RWPE2 (cell line): ENCODE measurements at regions not wholly inside any gene's neighbourhood (a gene's known extent, or its start where the extent isn't known, plus 50 kb on each side); places are given as distances from the start of the nearest gene placed in this dataset.

Source experiments
- ATAC-seq: fragments of 200-7000 bp; cut with Tn5 transposase; 3 replicates; pipeline ENCODE4 v1.9.1; 2021; ENCODE audit warnings: low read depth
- DNase-seq: peaks from one replicate; pipeline ENCODE4 v3.0.0-alpha.2; 2020; ENCODE audit warnings: low spot score
- H3K27ac ChIP-seq: fragments of 450-650 bp; 2 replicates; pipeline ENCODE4 v1.5.1; 2017; ENCODE audit warnings: mild to moderate bottlenecking; ENCODE audit not compliant: poor library complexity, severe bottlenecking
- H3K27me3 ChIP-seq: fragments of 250-450 bp; sonication (Bioruptor Pico); 2 replicates; pipeline ENCODE4 v1.5.1; 2021; ENCODE audit warnings: mild to moderate bottlenecking, moderate library complexity; ENCODE audit not compliant: insufficient read depth, poor library complexity, severe bottlenecking
- H3K36me3 ChIP-seq: fragments of 250-450 bp; sonication (Bioruptor Pico); 2 replicates; pipeline ENCODE4 v1.5.1; 2020; ENCODE audit warnings: low read depth, mild to moderate bottlenecking, moderate library complexity
- H3K4me1 ChIP-seq: fragments of 250-450 bp; sonication (Bioruptor Pico); 2 replicates; pipeline ENCODE4 v1.5.1; 2021; ENCODE audit warnings: mild to moderate bottlenecking, moderate library complexity; ENCODE audit not compliant: insufficient read depth, poor library complexity, severe bottlenecking
- H3K4me3 ChIP-seq: fragments of 250-450 bp; sonication (Bioruptor Pico); 2 replicates; pipeline ENCODE4 v1.5.1; 2021; ENCODE audit warnings: mild to moderate bottlenecking, moderate library complexity; ENCODE audit not compliant: severe bottlenecking
- H3K9me3 ChIP-seq: fragments of 250-450 bp; sonication (Bioruptor Pico); 2 replicates; pipeline ENCODE4 v1.5.1; 2021; ENCODE audit warnings: mild to moderate bottlenecking, moderate library complexity; ENCODE audit not compliant: severe bottlenecking
- TF ChIP-seq, protein P1 (sequence below): fragments of 450-650 bp; IDR thresholded peaks from one replicate; pipeline ENCODE4 v1.5.1; 2017; ENCODE audit warnings: mild to moderate bottlenecking, moderate library complexity; ENCODE audit not compliant: poor library complexity, severe bottlenecking

DNA sequence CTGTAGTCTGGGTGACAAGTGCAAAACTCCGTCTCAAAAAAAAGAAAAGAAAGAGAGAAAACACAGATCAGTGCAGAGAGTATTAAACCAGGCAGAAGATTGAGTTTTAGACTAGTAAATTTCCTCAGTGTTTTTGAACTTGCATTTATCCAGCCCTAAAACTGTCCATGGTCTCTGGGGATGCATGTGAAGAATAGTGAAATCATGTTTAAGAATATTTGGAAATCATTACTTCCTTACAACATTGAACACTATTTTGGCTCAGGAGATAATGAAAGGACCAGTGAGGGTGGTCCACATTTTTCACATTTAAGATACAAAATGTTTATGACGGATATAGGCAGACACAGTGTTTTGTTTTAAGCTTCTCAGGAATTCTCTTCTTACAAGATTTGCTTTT, 195.8 kb upstream of the RASGEF1B start:
- H3K27ac ChIP-seq, result no peak overlapping the region
- ATAC-seq, result no peak
- no peak for DNase-seq
- no peaks in the 10 kb centered on the region for H3K27me3 ChIP-seq
- no peaks in the 10 kb centered on the region for H3K9me3 ChIP-seq
- H3K36me3 ChIP-seq, result no peaks in the 10 kb centered on the region
- TF ChIP-seq, protein P1, sequence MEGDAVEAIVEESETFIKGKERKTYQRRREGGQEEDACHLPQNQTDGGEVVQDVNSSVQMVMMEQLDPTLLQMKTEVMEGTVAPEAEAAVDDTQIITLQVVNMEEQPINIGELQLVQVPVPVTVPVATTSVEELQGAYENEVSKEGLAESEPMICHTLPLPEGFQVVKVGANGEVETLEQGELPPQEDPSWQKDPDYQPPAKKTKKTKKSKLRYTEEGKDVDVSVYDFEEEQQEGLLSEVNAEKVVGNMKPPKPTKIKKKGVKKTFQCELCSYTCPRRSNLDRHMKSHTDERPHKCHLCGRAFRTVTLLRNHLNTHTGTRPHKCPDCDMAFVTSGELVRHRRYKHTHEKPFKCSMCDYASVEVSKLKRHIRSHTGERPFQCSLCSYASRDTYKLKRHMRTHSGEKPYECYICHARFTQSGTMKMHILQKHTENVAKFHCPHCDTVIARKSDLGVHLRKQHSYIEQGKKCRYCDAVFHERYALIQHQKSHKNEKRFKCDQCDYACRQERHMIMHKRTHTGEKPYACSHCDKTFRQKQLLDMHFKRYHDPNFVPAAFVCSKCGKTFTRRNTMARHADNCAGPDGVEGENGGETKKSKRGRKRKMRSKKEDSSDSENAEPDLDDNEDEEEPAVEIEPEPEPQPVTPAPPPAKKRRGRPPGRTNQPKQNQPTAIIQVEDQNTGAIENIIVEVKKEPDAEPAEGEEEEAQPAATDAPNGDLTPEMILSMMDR, result no peak
- H3K4me1 ChIP-seq, result no peaks in the 10 kb centered on the region
- no peak overlapping the region for H3K4me3 ChIP-seq

DNA sequence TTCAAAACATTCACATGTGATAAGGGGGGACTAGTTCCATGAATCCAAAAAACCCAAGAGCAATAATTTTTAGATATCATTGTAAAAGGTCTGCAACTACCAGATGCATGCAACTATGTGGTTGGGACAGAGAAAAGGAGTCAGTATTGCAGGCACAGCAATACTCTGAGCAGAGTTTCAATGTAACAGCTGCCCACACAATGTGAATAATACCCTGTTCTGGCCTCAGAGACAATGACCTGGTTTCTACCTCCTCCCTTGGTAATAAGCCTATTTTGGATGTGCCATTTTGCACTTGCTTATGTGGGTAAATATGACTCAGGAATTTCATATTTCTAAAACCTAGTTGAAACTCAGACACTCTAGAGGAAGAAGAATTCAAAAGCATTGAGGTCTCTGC, 194.8 kb upstream of the RASGEF1B start:
- no peak overlapping the region for H3K27ac ChIP-seq
- DNase-seq (no peak), ATAC-seq (no peak)
- no peak overlapping the region for H3K4me3 ChIP-seq
- TF ChIP-seq, protein P1, result no peak
- H3K9me3 ChIP-seq, result no peaks in the 10 kb centered on the region
- H3K36me3 ChIP-seq, result no peaks in the 10 kb centered on the region
- no peaks in the 10 kb centered on the region for H3K27me3 ChIP-seq
- H3K4me1 ChIP-seq, result no peaks in the 10 kb centered on the region

DNA sequence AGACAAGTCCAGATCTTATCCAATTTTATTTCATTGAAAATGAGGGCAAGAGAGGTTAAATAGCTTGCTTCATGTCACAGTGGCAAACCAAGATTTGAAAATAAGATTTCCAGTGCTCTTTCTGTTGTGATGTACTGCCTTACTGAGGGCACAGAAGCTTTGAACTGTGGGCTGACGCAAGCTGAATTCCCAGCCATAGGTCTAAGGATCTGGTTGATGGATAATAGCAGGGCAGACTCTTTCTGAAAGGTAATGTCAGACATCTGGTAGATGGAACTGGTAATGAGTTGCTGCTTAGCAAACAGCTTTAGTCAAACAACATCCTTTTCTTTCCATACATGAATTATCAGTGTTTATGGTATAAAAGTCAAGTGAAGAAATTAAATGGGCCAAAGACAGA, 193.9 kb upstream of the RASGEF1B start:
- no peak overlapping the region for H3K27ac ChIP-seq
- TF ChIP-seq, protein P1, result no peak
- H3K4me1 ChIP-seq, result no peaks in the 10 kb centered on the region
- no peaks in the 10 kb centered on the region for H3K36me3 ChIP-seq
- H3K9me3 ChIP-seq, result no peaks in the 10 kb centered on the region
- no peaks in the 10 kb centered on the region for H3K27me3 ChIP-seq
- no peak overlapping the region for H3K4me3 ChIP-seq
- no peak for ATAC-seq
- no peak for DNase-seq

DNA sequence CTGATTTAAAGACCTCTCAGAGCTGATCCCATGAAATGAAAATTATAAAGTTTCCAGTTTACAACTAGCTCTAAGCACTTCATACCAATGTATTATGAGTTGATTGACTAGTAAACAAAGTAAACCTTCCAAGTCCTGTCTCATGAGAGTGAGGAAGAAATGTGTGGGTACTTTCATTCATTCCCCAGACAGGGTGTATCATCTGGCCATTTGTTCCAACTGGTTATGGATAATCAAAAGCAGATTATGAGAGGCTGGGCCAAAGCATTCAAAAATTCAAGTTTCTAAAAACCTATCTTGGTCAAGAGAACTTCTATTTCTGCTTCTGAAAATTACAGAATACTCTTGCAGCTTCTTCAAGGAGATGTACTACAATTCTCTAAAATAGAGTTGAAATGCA, 193.3 kb upstream of the RASGEF1B start:
- DNase-seq, result no peak
- Histone ChIP-seq H3K27me3 (no peaks in the 10 kb centered on the region), H3K4me1 (no peaks in the 10 kb centered on the region), H3K4me3 (no peak overlapping the region), H3K27ac (no peak overlapping the region), H3K9me3 (no peaks in the 10 kb centered on the region), H3K36me3 (no peaks in the 10 kb centered on the region)
- TF ChIP-seq, protein P1, result no peak
- ATAC-seq, result no peak

DNA sequence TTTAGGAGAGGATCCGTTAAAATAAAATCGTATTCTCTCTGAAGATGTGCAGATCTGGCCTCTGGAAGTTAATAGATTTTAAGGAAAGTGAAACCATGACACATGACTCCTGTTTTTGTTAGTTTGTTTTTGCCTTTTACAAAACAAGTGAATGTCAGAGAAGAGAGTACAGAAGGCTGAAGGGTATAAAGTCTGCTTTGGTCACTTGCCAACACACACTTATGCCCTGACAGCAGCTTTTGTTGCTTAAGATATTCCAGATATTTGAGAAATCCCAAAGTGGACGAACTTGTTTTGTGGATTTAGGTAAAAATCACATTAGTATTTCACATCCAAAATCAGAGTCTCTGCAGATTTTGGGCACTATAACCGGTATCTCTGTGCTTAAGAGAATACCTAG, 192.4 kb upstream of the RASGEF1B start:
- Histone ChIP-seq H3K36me3 (no peaks in the 10 kb centered on the region), H3K9me3 (no peaks in the 10 kb centered on the region), H3K4me1 (no peaks in the 10 kb centered on the region), H3K27me3 (no peaks in the 10 kb centered on the region), H3K27ac (no peak overlapping the region), H3K4me3 (no peak overlapping the region)
- no peak for ATAC-seq
- DNase-seq, result no peak
- TF ChIP-seq, protein P1, result no peak
